Superior temporal gyrus (tissue), 1 donor: ENCODE measurements at regions not wholly inside any gene's neighbourhood (a gene's known extent, or its start where the extent isn't known, plus 50 kb on each side); places are given as distances from the start of the nearest gene placed in this dataset.

Source experiments
- DNase-seq: peaks from one replicate; pipeline ENCODE4 v3.0.0-alpha.2; 2016; ENCODE audit errors: extremely low spot score

DNA sequence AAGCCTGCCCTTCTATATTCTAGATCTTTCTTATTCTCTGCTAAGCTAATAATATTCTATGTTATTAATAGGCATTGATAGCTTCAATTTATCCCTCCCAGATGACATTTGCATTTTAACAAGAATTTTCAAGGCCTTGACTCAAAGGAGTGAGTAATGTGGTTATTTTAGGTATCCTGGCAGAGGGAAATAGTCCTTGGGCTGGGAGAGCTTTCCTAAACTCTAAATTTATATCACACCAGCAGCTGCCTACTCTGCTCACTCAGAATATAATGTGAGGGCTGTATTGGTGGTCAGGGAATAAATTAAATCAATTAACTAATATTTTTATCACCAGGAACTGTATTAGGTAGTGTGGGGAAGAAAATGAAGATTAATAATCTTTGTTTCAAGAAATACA is 74.8 kb upstream of the ADAM23 start:
- DNase-seq = peak; percentile 70

DNA sequence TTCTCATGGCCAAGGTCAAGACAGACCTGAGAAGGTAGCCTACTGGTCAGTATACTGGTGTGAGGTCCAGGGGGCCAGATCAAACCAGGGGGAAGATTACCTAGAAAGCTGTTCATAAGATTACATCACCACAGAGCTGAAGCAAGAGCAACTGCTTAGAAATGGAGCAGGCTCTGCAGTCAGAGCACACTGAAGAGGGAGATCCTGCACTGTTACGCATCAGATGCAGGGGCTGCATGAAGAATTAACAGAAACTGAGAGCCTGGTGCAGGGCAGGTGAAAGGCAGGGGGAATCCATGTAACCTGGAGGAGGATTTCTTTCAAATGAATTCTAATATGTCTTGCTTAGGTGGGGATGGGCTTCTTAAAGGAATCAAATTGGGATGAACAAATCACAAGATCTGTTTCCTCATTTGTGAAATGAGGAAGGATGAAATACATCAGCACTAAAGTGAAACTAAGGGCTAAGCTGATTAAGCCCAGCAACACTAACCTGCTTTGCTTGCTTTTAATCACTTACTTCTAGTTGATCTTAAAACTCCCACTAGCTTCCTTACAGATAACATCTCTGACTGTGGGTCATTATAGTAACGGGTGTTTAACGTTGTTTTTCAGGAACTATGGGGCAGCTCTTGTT is 74.3 kb upstream of the ADAM23 start:
- peak; percentile 64 for DNase-seq

DNA sequence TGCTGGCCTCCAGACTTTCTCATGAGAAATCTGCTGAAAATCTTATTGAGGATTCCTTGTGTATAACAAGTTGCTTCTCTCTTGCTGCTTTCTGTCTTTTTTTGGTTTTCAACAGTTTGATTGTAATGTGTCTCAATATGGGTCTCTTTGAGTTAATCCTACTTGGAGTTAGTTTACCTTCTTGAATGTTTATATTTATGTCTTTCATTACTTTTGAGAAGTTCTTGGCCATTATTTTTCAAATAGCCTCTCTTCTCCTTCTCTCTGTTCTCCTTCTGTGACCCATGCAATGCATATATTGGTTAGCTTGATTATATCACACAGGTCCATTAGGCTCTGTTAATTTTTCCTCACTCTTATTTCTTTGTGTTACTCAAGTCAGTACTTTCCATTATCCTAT is 67.4 kb upstream of the ADAM23 start:
- DNase-seq = no peak

DNA sequence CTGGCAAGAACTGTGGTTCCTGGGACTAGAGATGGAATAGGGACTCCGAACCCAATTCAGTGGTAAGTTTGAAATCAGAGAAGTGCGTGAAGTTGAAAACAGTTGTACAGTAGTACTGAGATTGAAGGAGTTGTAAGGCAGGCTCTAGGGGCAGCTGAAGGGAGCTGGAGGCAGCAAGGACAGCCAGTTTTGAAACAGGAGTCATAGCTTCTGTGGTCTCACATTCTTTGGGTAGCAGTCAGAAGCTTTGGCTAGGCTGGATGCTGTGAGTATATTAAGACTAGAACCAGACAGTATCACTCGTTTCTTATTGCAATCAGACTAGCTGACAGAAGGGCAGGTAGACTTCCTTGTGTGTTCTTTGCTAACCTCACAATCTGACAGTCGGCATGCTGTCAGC is 64.5 kb upstream of the ADAM23 start:
- no peak for DNase-seq

DNA sequence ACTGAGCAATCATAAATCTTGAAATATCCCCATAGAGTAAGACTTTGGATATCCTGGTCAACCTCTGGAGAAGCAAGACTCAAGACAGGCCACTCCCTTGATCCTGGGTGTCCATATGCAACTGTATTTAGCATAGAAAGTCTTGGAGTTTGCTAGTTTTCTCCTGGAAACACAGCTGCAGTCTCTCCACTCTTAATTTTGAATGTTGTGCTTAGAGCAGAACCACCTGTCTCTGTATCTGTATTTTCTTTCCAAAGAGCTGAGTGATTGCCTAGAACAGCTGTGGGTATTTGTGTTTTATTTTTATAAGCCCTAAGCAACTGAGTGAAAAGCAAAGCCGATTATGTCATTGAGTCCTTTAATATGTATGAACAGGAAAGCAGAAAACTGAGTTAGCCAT is 64.1 kb upstream of the ADAM23 start:
- no peak for DNase-seq

DNA sequence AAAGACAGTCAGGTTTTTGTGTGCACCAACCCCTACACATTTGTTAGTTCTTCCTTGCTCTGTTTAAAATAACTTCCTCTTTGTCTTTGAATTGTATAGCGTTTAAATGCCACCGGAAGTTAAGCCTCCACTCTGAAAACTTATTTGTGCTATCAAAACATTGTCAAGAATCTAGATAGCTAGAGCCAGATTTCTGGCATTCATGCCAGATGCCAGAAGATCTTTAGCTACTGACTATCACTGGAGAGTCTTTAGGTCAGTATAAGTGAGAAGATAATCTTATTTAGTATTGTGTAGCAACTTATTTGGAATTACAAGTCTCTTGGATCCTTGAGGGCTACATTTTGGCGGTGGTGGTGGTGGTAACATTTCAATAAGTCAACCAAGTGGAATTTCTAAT is 63.4 kb upstream of the ADAM23 start:
- DNase-seq = no peak

DNA sequence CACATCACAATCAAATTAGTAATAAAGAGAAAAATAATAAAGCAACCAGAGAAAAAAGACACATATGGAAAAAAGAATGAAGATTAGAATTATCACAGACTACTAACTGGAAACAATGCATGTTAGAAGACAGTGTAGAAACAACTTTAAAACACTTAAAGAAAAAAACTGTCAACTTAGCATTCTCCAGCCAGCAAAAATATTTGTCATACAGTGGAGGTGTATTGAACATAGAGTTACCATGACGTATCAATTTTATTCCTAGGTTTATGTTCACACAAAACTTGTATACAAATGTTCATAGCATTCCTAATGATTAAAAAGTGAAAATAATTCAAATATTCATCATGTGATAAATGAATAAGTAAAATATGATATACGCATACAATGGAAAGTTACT is 61.5 kb upstream of the ADAM23 start:
- no peak for DNase-seq

DNA sequence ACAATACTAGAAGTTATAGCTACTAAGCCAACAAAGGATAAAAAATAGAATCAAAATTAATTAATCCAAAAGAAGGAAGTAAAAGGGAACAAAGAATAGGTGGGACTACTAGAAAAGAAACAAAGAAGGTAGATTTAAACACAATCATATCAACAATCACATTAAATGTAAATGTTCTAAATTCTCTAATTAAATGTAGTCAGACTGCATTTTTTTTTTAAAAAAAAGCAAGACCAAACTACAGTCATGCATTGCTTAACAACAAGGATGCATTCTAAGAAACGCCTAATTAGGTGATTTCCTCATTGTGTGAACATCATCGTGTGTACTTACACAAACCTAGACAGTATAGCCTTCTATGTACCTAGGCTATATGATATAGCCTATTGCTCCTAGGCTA is 59.7 kb upstream of the ADAM23 start:
- no peak for DNase-seq

DNA sequence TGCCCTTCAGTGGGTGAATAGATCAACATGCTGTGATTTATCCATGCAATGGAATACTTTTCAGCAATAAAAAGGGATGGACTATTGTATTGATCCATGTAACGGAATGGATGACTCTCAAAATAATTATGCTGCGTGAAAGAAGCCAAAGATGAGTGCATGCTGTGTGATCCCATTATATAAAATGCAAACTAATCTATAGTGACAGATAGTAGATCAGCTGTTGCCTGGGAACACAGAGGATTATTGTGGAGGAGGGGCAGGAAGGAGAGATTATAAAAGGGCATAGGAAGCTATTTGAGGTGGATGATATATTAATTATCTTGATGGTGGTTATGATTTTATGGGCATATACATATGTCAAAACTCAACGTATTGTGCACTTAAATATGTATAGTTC is 55.5 kb upstream of the ADAM23 start:
- no peak for DNase-seq

DNA sequence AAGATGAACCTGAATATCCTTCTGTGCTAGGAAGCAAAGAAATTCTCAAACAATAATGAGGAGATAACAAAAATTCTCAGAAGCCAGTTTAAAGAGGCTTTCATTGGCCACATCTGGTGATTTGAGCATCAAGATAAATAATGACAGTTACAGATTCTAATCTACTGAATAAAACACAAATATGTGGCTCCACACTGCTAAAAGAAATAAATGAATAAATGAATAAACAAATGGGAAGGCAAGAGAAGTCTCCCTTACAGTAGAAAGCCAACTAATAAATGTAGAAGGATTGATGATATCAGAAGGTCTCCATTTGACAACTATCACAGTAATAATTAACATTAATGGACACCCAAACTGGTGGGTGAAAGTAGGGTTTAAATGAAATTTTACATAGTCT is 54.6 kb upstream of the ADAM23 start:
- no peak for DNase-seq

DNA sequence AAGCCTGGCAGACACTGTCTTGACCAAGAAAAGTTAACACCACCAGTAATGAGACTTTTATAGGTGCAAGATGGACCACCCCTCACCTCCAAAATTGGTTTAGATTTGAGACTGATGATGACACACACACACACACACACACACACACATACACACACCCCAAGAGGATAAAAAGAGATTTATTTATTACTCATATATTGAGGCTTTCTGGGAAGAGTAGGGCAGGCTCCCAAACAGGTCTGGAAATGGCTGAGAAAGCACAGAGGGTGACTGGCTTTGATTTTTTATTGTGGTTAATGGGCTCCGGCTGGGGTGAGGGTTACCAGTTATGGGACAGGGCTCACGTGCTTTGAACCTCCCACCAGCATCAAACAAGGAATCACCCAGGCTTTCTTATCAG is 54.2 kb upstream of the ADAM23 start:
- DNase-seq = no peak

DNA sequence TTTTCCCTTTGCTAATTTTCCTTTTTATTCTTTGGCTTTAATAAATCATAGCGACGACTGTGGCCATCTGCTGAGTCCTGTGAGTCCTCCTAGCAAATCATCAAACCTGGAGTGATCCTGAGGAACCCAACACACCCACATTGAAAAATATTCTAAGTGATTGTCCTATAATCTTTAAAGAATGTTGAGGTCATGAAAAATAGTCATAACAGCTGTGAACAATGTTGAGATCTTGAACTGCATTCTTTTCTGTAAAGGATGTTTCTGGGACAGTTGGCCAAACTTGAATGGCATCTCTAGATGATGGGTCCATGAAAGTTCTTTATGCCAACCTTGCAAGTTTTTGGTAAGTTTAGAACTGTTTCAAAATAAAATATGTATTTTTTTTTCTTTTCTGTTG is 53.2 kb upstream of the ADAM23 start:
- DNase-seq = no peak

DNA sequence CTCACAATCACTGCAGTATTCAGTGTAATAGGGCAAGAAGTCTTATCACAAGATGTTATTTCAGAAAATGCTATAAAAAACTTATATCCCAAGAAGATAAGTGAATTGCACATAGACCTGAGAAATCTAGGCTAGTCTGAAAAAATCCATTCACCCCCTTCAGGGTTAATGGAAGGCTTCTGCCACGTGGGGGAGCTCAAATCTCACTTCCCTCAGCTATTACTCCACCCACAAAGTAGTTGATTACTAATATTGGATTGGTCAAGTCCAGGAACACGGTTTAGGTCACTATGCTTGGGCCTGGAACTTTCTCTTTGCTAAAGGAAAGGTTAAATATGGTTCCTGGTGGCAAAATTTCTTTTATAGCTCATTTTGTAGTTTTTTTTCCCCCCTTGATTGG is 51.2 kb upstream of the ADAM23 start:
- DNase-seq = peak; percentile 46
